Duodenal mucosa (tissue), 2 donors: ENCODE measurements at regions not wholly inside any gene's neighbourhood (a gene's known extent, or its start where the extent isn't known, plus 50 kb on each side); places are given as distances from the start of the nearest gene placed in this dataset.

ENCODE experiments used
- H3K27ac ChIP-seq: one replicate; pipeline ENCODE4 v1.7.0; 2013; ENCODE audit warnings: low read depth, low read length
- H3K27me3 ChIP-seq, 2 donors: one replicate each; pipeline ENCODE4 v1.7.0; 2013; ENCODE audit warnings: low read length in 2 of 2, control low read depth in 1 of 2; ENCODE audit not compliant: insufficient read depth in 2 of 2, control insufficient read depth in 1 of 2
- H3K36me3 ChIP-seq, 2 donors: one replicate each; pipeline ENCODE4 v1.7.0; 2013; ENCODE audit warnings: low read length in 2 of 2, control low read depth in 1 of 2; ENCODE audit not compliant: insufficient read depth in 2 of 2, control insufficient read depth in 1 of 2
- H3K4me1 ChIP-seq, 2 donors: one replicate each; pipeline ENCODE4 v1.7.0; 2013; ENCODE audit warnings: low read length in 2 of 2, control low read depth in 1 of 2; ENCODE audit not compliant: insufficient read depth in 2 of 2, control insufficient read depth in 1 of 2
- H3K4me3 ChIP-seq, 2 donors: one replicate each; pipeline ENCODE4 v1.7.0; 2013; ENCODE audit warnings: low read length in 2 of 2, low read depth in 1 of 2
- H3K9ac ChIP-seq, 2 donors: one replicate each; pipeline ENCODE4 v1.7.0; 2013; ENCODE audit warnings: low read length in 2 of 2, low read depth in 1 of 2
- H3K9me3 ChIP-seq, 2 donors: one replicate each; pipeline ENCODE4 v1.7.0; 2013; ENCODE audit warnings: low read length in 2 of 2, control low read depth in 1 of 2; ENCODE audit not compliant: control insufficient read depth in 1 of 2

GRCh38 chr13:83414393-83414792, 467.9 kb downstream of the SLITRK1 start:
- H3K4me3 ChIP-seq, result no peak overlapping the region
- peaks cover 0 to 11% of the 10 kb centered on the region in 2 donors for H3K9me3 ChIP-seq
- H3K4me1 ChIP-seq, result no peaks in the 10 kb centered on the region
- no peak overlapping the region for H3K9ac ChIP-seq
- H3K36me3 ChIP-seq, result no peaks in the 10 kb centered on the region
- no peaks in the 10 kb centered on the region for H3K27me3 ChIP-seq
- H3K27ac ChIP-seq, result no peak overlapping the region

- Histone ChIP-seq H3K36me3 (no peaks in the 10 kb centered on the region), H3K4me1 (no peaks in the 10 kb centered on the region), H3K4me3 (no peak overlapping the region), H3K9me3 (peaks cover 4 to 12% of the 10 kb centered on the region in 2 donors), H3K9ac (no peak overlapping the region), H3K27me3 (no peaks in the 10 kb centered on the region), H3K27ac (no peak overlapping the region)
These were observed 495.7 kb downstream of the SLITRK1 start for GRCh38 chr13:83386609-83387008.

GRCh38 chr13:83378908-83379307, 503.4 kb downstream of the SLITRK1 start:
- no peak overlapping the region for H3K27ac ChIP-seq
- no peak overlapping the region for H3K9ac ChIP-seq
- H3K36me3 ChIP-seq, result no peaks in the 10 kb centered on the region
- H3K9me3 ChIP-seq, result peaks cover 7 to 8% of the 10 kb centered on the region in 2 donors
- no peak overlapping the region for H3K4me3 ChIP-seq
- no peaks in the 10 kb centered on the region for H3K4me1 ChIP-seq
- H3K27me3 ChIP-seq, result no peaks in the 10 kb centered on the region

- H3K36me3 ChIP-seq, result no peaks in the 10 kb centered on the region
- no peaks in the 10 kb centered on the region for H3K4me1 ChIP-seq
- no peak overlapping the region for H3K27ac ChIP-seq
- H3K9ac ChIP-seq, result no peak overlapping the region
- H3K9me3 ChIP-seq, result peaks cover 11 to 14% of the 10 kb centered on the region in 2 donors
- no peak overlapping the region for H3K4me3 ChIP-seq
- H3K27me3 ChIP-seq, result no peaks in the 10 kb centered on the region
These were observed 504.8 kb downstream of the SLITRK1 start for GRCh38 chr13:83377491-83377890.

- Histone ChIP-seq H3K36me3 (no peaks in the 10 kb centered on the region), H3K27ac (no peak overlapping the region), H3K4me3 (no peak overlapping the region), H3K27me3 (no peaks in the 10 kb centered on the region), H3K9ac (no peak overlapping the region), H3K9me3 (peaks cover 18 to 23% of the 10 kb centered on the region in 2 donors), H3K4me1 (no peaks in the 10 kb centered on the region)
These were observed 509.5 kb downstream of the SLITRK1 start for GRCh38 chr13:83372786-83373185.

GRCh38 chr13:83365723-83366122, 516.6 kb downstream of the SLITRK1 start:
- no peak overlapping the region for H3K9ac ChIP-seq
- no peak overlapping the region for H3K4me3 ChIP-seq
- no peaks in the 10 kb centered on the region for H3K36me3 ChIP-seq
- H3K27me3 ChIP-seq, result no peaks in the 10 kb centered on the region
- peaks cover 0 to 4% of the 10 kb centered on the region in 2 donors for H3K9me3 ChIP-seq
- H3K27ac ChIP-seq, result no peak overlapping the region
- H3K4me1 ChIP-seq, result no peaks in the 10 kb centered on the region

- Histone ChIP-seq H3K9ac (no peak overlapping the region), H3K27ac (no peak overlapping the region), H3K4me3 (no peak overlapping the region), H3K27me3 (no peaks in the 10 kb centered on the region), H3K36me3 (no peaks in the 10 kb centered on the region), H3K9me3 (peaks cover 0 to 3% of the 10 kb centered on the region in 2 donors), H3K4me1 (no peaks in the 10 kb centered on the region)
These were observed 527.2 kb downstream of the SLITRK1 start for GRCh38 chr13:83355041-83355440.

- no peak overlapping the region for H3K27ac ChIP-seq
- H3K27me3 ChIP-seq, result no peaks in the 10 kb centered on the region
These were observed 529.9 kb downstream of the SLITRK1 start for GRCh38 chr13:83352391-83352790.

GRCh38 chr13:83350569-83350968, 531.7 kb downstream of the SLITRK1 start:
- Histone ChIP-seq H3K27ac (no peak overlapping the region), H3K4me3 (no peak overlapping the region), H3K36me3 (no peaks in the 10 kb centered on the region), H3K9ac (no peak overlapping the region), H3K9me3 (no peaks in the 10 kb centered on the region), H3K27me3 (no peaks in the 10 kb centered on the region), H3K4me1 (no peaks in the 10 kb centered on the region)

More at GRCh38 chr13:83352391-83352790, 529.9 kb downstream of the SLITRK1 start:
- no peak overlapping the region for H3K9ac ChIP-seq
- H3K4me3 ChIP-seq, result no peak overlapping the region
- no peaks in the 10 kb centered on the region for H3K36me3 ChIP-seq
- H3K4me1 ChIP-seq, result no peaks in the 10 kb centered on the region
- peaks cover 0 to 2% of the 10 kb centered on the region in 2 donors for H3K9me3 ChIP-seq

GRCh38 chr13:83344518-83344917, 537.8 kb downstream of the SLITRK1 start:
- no peaks in the 10 kb centered on the region for H3K27me3 ChIP-seq
- H3K36me3 ChIP-seq, result no peaks in the 10 kb centered on the region
- no peak overlapping the region for H3K9ac ChIP-seq
- H3K9me3 ChIP-seq, result peaks cover 2 to 11% of the 10 kb centered on the region in 2 donors
- H3K4me1 ChIP-seq, result no peaks in the 10 kb centered on the region
- no peak overlapping the region for H3K27ac ChIP-seq
- no peak overlapping the region for H3K4me3 ChIP-seq

GRCh38 chr13:83340170-83340569, 542.1 kb downstream of the SLITRK1 start:
- Histone ChIP-seq H3K9me3 (peaks cover 2 to 11% of the 10 kb centered on the region in 2 donors), H3K4me1 (no peaks in the 10 kb centered on the region), H3K9ac (no peak overlapping the region), H3K27ac (no peak overlapping the region), H3K36me3 (no peaks in the 10 kb centered on the region), H3K27me3 (no peaks in the 10 kb centered on the region), H3K4me3 (no peak overlapping the region)
